CD4-positive, alpha-beta memory T cell (primary cell): ENCODE measurements at regions not wholly inside any gene's neighbourhood (a gene's known extent, or its start where the extent isn't known, plus 50 kb on each side); places are given as distances from the start of the nearest gene placed in this dataset.

ENCODE experiments used
- CTCF ChIA-PET: fragments of 350-600 bp; sonication (Branson Sonifier 250); formaldehyde crosslinking; loops from one replicate; lab custom pipeline; 2021; ENCODE audit warnings: inconsistent platforms; ENCODE audit not compliant: partially characterized antibody; lab: Charles Lee
- POLR2A ChIA-PET: fragments of 350-600 bp; sonication (Branson Sonifier 250); formaldehyde crosslinking; loops from one replicate; lab custom pipeline; 2021; ENCODE audit not compliant: partially characterized antibody; lab: Charles Lee
- DNase-seq, 5 donors: peaks; one replicate each; pipeline versions ENCODE4 v3.0.0 to v3.0.0-alpha.2; 2020 to 2022; ENCODE audit warnings: mixed read lengths in 1 of 5
- H3K27ac ChIP-seq: one replicate; pipeline ENCODE4 v1.7.0; 2013; ENCODE audit warnings: low read depth, low read length
- H3K27me3 ChIP-seq: 2 replicates; pipeline ENCODE4 v1.7.0; 2013; ENCODE audit warnings: mild to moderate bottlenecking, low read length, moderate library complexity; ENCODE audit not compliant: insufficient read depth
- H3K36me3 ChIP-seq: 2 replicates; pipeline ENCODE4 v1.7.0; 2013; ENCODE audit warnings: mild to moderate bottlenecking, low read length, moderate library complexity; ENCODE audit not compliant: insufficient read depth
- H3K4me1 ChIP-seq: 2 replicates; pipeline ENCODE4 v1.7.0; 2013; ENCODE audit warnings: mild to moderate bottlenecking, low read length, moderate library complexity; ENCODE audit not compliant: insufficient read depth
- H3K4me3 ChIP-seq, 2 donors: one replicate each; pipeline ENCODE4 v1.7.0; 2013; ENCODE audit warnings: low read length in 2 of 2, mild to moderate bottlenecking in 1 of 2
- H3K9me3 ChIP-seq, 2 donors: one replicate each; pipeline ENCODE4 v1.7.0; 2013; ENCODE audit warnings: low read length in 2 of 2, control low read depth in 1 of 2; ENCODE audit not compliant: control insufficient read depth in 1 of 2
- H3K27ac Mint-ChIP-seq, 7 donors: one replicate each; pipeline ENCODE4 v1.8.0; 2020 to 2021; ENCODE audit warnings: mixed read lengths in 7 of 7, mild to moderate bottlenecking in 6 of 7, inconsistent platforms in 3 of 7, moderate library complexity in 3 of 7
- H3K27me3 Mint-ChIP-seq, 2 donors: one replicate each; pipeline ENCODE4 v1.8.0; 2020 to 2021; ENCODE audit warnings: mixed read lengths in 2 of 2
- H3K36me3 Mint-ChIP-seq, 2 donors: one replicate each; pipeline ENCODE4 v1.8.0; 2020 to 2021; ENCODE audit warnings: mixed read lengths in 2 of 2, inconsistent platforms in 1 of 2, mild to moderate bottlenecking in 1 of 2
- H3K4me1 Mint-ChIP-seq, 4 donors: one replicate each; pipeline ENCODE4 v1.8.0; 2020 to 2021; ENCODE audit warnings: mixed read lengths in 4 of 4, mild to moderate bottlenecking in 1 of 4
- H3K4me3 Mint-ChIP-seq, 8 donors: one replicate each; pipeline ENCODE4 v1.8.0; 2020 to 2021; ENCODE audit warnings: mixed read lengths in 8 of 8, mild to moderate bottlenecking in 7 of 8, moderate library complexity in 6 of 8, inconsistent platforms in 3 of 8
- H3K9me3 Mint-ChIP-seq, 8 donors: one replicate each; pipeline ENCODE4 v1.8.0; 2020 to 2021; ENCODE audit warnings: mixed read lengths in 8 of 8, mild to moderate bottlenecking in 5 of 8, inconsistent platforms in 3 of 8, moderate library complexity in 1 of 8
- intact Hi-C: fragments of 100-400 bp; cut with micrococcal nuclease; formaldehyde crosslinking; loops from one replicate; pipeline ENCODE4 v1.15.1; 2023

DNA sequence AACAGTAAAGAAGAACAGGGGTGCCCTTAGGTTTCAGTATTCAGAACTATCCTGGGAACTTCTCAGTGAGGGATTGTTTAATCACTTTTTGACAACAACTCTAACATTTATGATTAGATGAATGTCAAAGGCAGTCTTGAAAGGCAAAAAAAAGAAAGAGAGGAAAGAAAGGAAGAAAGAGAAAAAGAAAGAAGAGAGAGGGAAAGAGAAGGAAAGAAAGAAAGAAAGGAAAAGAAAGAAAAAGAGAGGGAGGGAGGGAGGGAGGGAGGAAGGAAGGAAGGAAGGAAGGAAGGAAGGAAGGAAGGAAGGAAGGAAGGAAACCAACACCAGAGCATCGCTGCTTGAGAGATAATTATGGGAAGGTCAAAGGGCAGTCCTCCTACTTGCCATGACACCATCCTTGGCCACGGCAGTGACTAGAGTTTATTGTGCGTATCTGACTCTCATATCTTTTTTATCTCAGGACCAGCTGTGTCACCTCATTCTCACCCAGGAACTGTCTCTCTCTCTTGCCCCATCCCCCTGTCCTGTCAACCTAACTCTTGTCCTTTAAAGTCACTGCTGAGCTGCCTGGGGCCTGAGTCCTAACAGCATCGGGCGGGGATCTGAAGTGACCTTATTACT, 96.8 kb upstream of the ATXN1 start:
- no peak for DNase-seq
- no peak overlapping the region for H3K27ac Mint-ChIP-seq
- H3K27ac ChIP-seq, result no peak overlapping the region
- H3K4me1 ChIP-seq, result no peaks in the 10 kb centered on the region
- ChIA-PET POLR2A (no interaction called here), CTCF (no interaction called here)
- H3K9me3 Mint-ChIP-seq, result peaks cover 0 to 6% (median 0%) of the 10 kb centered on the region in 8 donors
- H3K36me3 Mint-ChIP-seq, result no peaks in the 10 kb centered on the region
- H3K9me3 ChIP-seq, result no peaks in the 10 kb centered on the region
- no peaks in the 10 kb centered on the region for H3K36me3 ChIP-seq
- H3K27me3 Mint-ChIP-seq, result peaks cover 1 to 3% of the 10 kb centered on the region in 2 donors
- no peak overlapping the region for H3K4me3 Mint-ChIP-seq
- peaks cover 0 to 4% (median 2%) of the 10 kb centered on the region in 4 donors for H3K4me1 Mint-ChIP-seq
- no peaks in the 10 kb centered on the region for H3K27me3 ChIP-seq
- H3K4me3 ChIP-seq, result no peak overlapping the region
- intact Hi-C loops, result no loop called here

DNA sequence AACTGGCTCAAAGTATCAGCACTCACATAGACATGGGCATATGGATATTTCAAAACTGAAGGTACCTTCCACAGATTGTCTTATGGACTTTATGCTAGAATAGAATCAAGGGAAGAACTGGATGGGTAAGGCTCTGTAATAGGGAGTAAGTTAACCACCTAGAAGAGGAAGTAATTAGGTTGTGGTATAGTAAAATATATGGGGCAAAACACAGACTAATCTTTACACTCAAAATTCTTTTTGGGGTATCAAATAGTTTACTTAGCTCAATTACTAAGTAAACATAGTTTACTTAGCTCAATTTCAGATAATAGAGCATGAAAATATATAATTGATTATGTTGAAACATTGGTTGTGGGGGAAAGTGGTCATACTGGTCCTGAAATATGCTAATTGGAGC, 94.2 kb upstream of the ATXN1 start:
- no peak for DNase-seq
- Histone ChIP-seq H3K4me3 (no peak overlapping the region), H3K27me3 (no peaks in the 10 kb centered on the region), H3K36me3 (no peaks in the 10 kb centered on the region), H3K9me3 (no peaks in the 10 kb centered on the region), H3K4me1 (no peaks in the 10 kb centered on the region), H3K27ac (no peak overlapping the region)
- H3K9me3 Mint-ChIP-seq, result peaks cover 0 to 6% (median 0%) of the 10 kb centered on the region in 8 donors
- CTCF ChIA-PET, result no interaction called here
- H3K27me3 Mint-ChIP-seq, result peaks cover 3% of the 10 kb centered on the region in 2 donors
- no peak overlapping the region for H3K27ac Mint-ChIP-seq
- POLR2A ChIA-PET, result no interaction called here
- H3K36me3 Mint-ChIP-seq, result no peaks in the 10 kb centered on the region
- intact Hi-C loops, result no loop called here
- no peak overlapping the region for H3K4me3 Mint-ChIP-seq
- H3K4me1 Mint-ChIP-seq, result peaks cover 0 to 4% (median 2%) of the 10 kb centered on the region in 4 donors

DNA sequence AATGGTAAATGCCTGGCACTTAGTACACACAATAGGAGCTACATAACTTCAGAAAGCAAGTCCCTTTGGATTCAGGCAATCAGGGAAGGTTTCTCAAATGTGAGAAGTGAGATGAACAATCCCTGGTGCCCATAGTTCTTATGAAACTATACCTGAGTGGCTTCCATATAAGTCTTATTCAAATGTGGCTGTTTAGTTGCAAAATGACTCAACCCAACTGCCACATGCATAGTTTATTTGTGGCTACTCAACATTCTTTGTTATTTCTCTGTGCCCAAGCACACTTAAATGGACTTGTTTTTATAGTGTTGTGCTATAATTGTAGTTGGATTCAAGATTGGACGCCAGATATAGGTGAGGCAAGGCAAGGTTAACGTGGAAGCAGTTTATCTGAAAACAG, 93.7 kb upstream of the ATXN1 start:
- peaks cover 3% of the 10 kb centered on the region in 2 donors for H3K27me3 Mint-ChIP-seq
- ChIA-PET CTCF (no interaction called here), POLR2A (no interaction called here)
- DNase-seq, result no peak
- H3K4me3 Mint-ChIP-seq, result no peak overlapping the region
- H3K27ac Mint-ChIP-seq, result no peak overlapping the region
- Histone ChIP-seq H3K27ac (no peak overlapping the region), H3K4me3 (no peak overlapping the region), H3K27me3 (no peaks in the 10 kb centered on the region), H3K36me3 (no peaks in the 10 kb centered on the region), H3K4me1 (peaks cover 2% of the 10 kb centered on the region), H3K9me3 (no peaks in the 10 kb centered on the region)
- H3K9me3 Mint-ChIP-seq, result peaks cover 0 to 6% (median 0%) of the 10 kb centered on the region in 8 donors
- no peaks in the 10 kb centered on the region for H3K36me3 Mint-ChIP-seq
- H3K4me1 Mint-ChIP-seq, result peaks cover 0 to 4% (median 3%) of the 10 kb centered on the region in 4 donors
- intact Hi-C loops, result no loop called here

DNA sequence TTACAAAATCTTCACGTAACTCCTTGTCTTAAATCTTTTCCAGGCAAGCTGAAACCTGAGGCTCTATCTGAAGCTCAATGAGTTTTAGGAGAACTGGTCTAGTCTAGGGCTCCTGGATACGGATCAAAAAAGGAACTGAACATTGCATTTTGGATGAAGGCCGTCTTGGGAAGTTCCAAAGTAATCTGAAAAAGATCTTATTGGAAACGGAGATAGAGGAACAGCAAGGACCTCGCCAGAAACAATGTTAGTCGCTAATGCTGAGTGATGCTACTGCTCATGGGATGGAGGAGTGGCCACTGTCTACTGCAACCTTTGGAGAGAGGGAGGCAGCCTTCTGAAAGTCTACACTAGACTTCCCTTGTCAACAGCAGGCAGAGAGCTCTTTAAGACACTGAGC, 91.4 kb upstream of the ATXN1 start:
- no peak overlapping the region for H3K27ac Mint-ChIP-seq
- no peaks in the 10 kb centered on the region for H3K36me3 ChIP-seq
- no peak overlapping the region for H3K27ac ChIP-seq
- H3K27me3 Mint-ChIP-seq, result peaks cover 2 to 8% of the 10 kb centered on the region in 2 donors
- ChIA-PET CTCF (no interaction called here), POLR2A (no interaction called here)
- no peak overlapping the region for H3K4me3 Mint-ChIP-seq
- no peaks in the 10 kb centered on the region for H3K27me3 ChIP-seq
- DNase-seq, result no peak
- intact Hi-C loops, result no loop called here
- no peak overlapping the region for H3K4me3 ChIP-seq
- H3K9me3 Mint-ChIP-seq, result no peaks in the 10 kb centered on the region
- H3K36me3 Mint-ChIP-seq, result no peaks in the 10 kb centered on the region
- peaks cover 9 to 15% (median 11%) of the 10 kb centered on the region in 4 donors for H3K4me1 Mint-ChIP-seq
- H3K9me3 ChIP-seq, result no peaks in the 10 kb centered on the region
- peaks cover 15% of the 10 kb centered on the region for H3K4me1 ChIP-seq

DNA sequence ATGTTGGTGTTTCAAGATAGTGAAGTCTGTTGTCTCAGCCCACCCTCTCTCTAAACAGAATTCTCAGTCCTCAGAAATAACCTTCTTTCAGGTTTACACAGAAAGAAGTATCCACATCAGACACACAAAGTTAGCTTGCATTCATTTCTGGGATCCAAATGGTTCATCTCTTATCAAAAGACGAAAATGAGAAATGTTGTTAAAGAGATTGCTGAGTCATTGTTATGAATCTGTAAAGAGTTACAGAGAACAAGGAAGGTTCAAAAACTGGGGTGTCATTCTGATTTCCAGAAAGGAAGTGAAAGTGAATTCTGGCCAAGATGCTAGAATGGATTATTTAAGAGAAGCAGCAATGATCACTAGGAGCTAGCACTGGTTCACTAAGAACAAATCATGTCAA, 90.5 kb upstream of the ATXN1 start:
- POLR2A ChIA-PET, result no interaction called here
- no peak overlapping the region for H3K27ac ChIP-seq
- no peaks in the 10 kb centered on the region for H3K36me3 Mint-ChIP-seq
- no peak for DNase-seq
- peaks cover 15% of the 10 kb centered on the region for H3K4me1 ChIP-seq
- no peaks in the 10 kb centered on the region for H3K36me3 ChIP-seq
- CTCF ChIA-PET, result no interaction called here
- peaks cover 2 to 8% of the 10 kb centered on the region in 2 donors for H3K27me3 Mint-ChIP-seq
- peaks cover 9 to 15% (median 11%) of the 10 kb centered on the region in 4 donors for H3K4me1 Mint-ChIP-seq
- no peaks in the 10 kb centered on the region for H3K27me3 ChIP-seq
- no peaks in the 10 kb centered on the region for H3K9me3 Mint-ChIP-seq
- H3K9me3 ChIP-seq, result no peaks in the 10 kb centered on the region
- no peak overlapping the region for H3K4me3 ChIP-seq
- no peak overlapping the region for H3K27ac Mint-ChIP-seq
- no peak overlapping the region for H3K4me3 Mint-ChIP-seq
- intact Hi-C loops, result no loop called here

DNA sequence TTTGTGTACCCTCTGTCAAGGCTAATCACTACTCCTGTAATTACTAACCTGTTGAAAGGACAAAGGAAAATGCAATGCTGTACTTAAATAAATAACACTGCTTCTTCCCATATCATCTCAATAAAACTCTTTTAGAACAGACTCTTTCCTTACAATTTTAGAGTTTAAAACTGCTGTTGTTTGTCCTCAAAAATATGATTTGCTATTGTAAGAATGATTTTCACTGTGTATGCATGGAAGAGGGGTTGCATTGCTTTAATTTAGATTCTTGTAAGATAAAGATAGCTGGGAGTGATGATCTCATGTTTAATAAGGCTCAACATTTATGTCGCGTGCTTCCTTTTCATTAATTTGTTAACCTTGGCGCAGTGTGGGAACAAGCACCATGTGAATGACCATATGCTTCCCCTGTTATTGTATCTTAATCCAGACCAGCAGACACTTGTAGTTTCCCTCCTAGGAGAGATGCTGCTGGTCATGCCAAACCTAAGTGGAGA, 89.8 kb upstream of the ATXN1 start:
- Mint-ChIP-seq H3K4me3 (no peak overlapping the region), H3K27ac (no peak overlapping the region), H3K36me3 (no peaks in the 10 kb centered on the region), H3K9me3 (no peaks in the 10 kb centered on the region), H3K4me1 (peaks cover 9 to 15% (median 11%) of the 10 kb centered on the region in 4 donors), H3K27me3 (peaks cover 2 to 8% of the 10 kb centered on the region in 2 donors)
- intact Hi-C loops, result no loop called here
- H3K36me3 ChIP-seq, result no peaks in the 10 kb centered on the region
- no peaks in the 10 kb centered on the region for H3K9me3 ChIP-seq
- CTCF ChIA-PET, result interaction anchor here (0.8 kb wide), 1 partner anchor 76 kb away, joined by 3 read pairs; no protein-coding TSS in a partner anchor
- H3K27ac ChIP-seq, result no peak overlapping the region
- H3K27me3 ChIP-seq, result no peaks in the 10 kb centered on the region
- no peak overlapping the region for H3K4me3 ChIP-seq
- DNase-seq, result no peak
- peaks cover 15% of the 10 kb centered on the region for H3K4me1 ChIP-seq
- POLR2A ChIA-PET, result no interaction called here

DNA sequence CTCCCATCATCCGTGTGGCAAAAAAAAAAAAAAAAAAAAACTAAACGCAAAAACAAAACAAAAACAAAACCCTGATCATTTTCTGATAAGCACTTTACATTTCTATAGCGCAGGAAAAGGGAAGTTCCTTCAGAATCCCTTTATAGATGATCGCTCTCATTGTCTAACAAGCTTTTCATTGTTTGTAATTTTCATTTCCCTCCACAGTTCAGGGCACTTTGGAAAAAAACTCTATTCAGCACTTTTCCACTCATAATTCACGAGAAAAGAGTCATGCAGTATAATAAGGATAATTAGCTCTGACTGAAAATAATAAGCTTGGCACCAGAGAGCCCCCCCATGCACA, 89.4 kb upstream of the ATXN1 start:
- no peak overlapping the region for H3K27ac ChIP-seq
- peaks cover 9 to 15% (median 11%) of the 10 kb centered on the region in 4 donors for H3K4me1 Mint-ChIP-seq
- no peak for DNase-seq
- H3K4me3 ChIP-seq, result no peak overlapping the region
- ChIA-PET POLR2A (no interaction called here), CTCF (interaction anchor here (0.8 kb wide), 1 partner anchor 77 kb away, joined by 3 read pairs; no protein-coding TSS in a partner anchor)
- no peak overlapping the region for H3K4me3 Mint-ChIP-seq
- H3K36me3 Mint-ChIP-seq, result no peaks in the 10 kb centered on the region
- no peaks in the 10 kb centered on the region for H3K9me3 ChIP-seq
- intact Hi-C loops, result no loop called here
- H3K9me3 Mint-ChIP-seq, result no peaks in the 10 kb centered on the region
- peaks cover 15% of the 10 kb centered on the region for H3K4me1 ChIP-seq
- no peaks in the 10 kb centered on the region for H3K36me3 ChIP-seq
- peaks cover 2 to 8% of the 10 kb centered on the region in 2 donors for H3K27me3 Mint-ChIP-seq
- no peak overlapping the region for H3K27ac Mint-ChIP-seq
- H3K27me3 ChIP-seq, result no peaks in the 10 kb centered on the region
